Testis (tissue), 2 donors: ENCODE measurements at regions not wholly inside any gene's neighbourhood (a gene's known extent, or its start where the extent isn't known, plus 50 kb on each side); places are given as distances from the start of the nearest gene placed in this dataset.
A peak's percentile ranks its signal among the peaks of the same experiment; 100 is the strongest.

Experiments used
- DNase-seq: peaks from one replicate; pipeline ENCODE4 v3.0.0-alpha.2; 2019
- H3K27ac ChIP-seq, 2 donors: fragments of 200-600 bp; sonication (generic); one replicate each; pipeline ENCODE4 v1.5.1; 2019
- H3K27me3 ChIP-seq: fragments of 200-600 bp; sonication (generic); one replicate; pipeline ENCODE4 v1.5.1; 2019
- H3K36me3 ChIP-seq: fragments of 200-600 bp; sonication (generic); one replicate; pipeline ENCODE4 v1.5.1; 2017; ENCODE audit warnings: low read depth; ENCODE audit errors: missing control alignments
- H3K4me1 ChIP-seq: fragments of 200-600 bp; sonication (generic); one replicate; pipeline ENCODE4 v1.5.1; 2019
- H3K4me3 ChIP-seq, 2 donors: fragments of 200-600 bp; sonication (generic); one replicate each; pipeline ENCODE4 v1.5.1; 2017 to 2019
- H3K9me3 ChIP-seq: fragments of 200-600 bp; sonication (generic); one replicate; pipeline ENCODE4 v1.5.1; 2017
- POLR2A ChIP-seq: fragments of 450-650 bp; IDR thresholded peaks from one replicate; pipeline ENCODE4 v1.6.1; 2017; ENCODE audit warnings: antibody characterized with exemption, mild to moderate bottlenecking, moderate library complexity
- WGBS, 2 donors: methylation state at CpG; one replicate each; pipeline ENCODE4 v1.1.5; 2018; 5-methylcytosine and 5-hydroxymethylcytosine counted together
- intact Hi-C: fragments of 100-400 bp; cut with DNase I; formaldehyde crosslinking; loops from one replicate; pipeline ENCODE4 v1.15.1; 2023; ENCODE audit warnings: low total_unique reads
- TF ChIP-seq, protein P1 (sequence below), 3 experiments: fragments of 450-650 bp in 2 of 3; fragments of 200-600 bp in 1 of 3; sonication (generic) in 1 of 3; IDR thresholded peaks; one replicate each; pipeline ENCODE4 v1.5.1; 2016 to 2019; ENCODE audit warnings: antibody characterized with exemption in 3 of 3, mild to moderate bottlenecking in 2 of 3, moderate library complexity in 1 of 3

DNA sequence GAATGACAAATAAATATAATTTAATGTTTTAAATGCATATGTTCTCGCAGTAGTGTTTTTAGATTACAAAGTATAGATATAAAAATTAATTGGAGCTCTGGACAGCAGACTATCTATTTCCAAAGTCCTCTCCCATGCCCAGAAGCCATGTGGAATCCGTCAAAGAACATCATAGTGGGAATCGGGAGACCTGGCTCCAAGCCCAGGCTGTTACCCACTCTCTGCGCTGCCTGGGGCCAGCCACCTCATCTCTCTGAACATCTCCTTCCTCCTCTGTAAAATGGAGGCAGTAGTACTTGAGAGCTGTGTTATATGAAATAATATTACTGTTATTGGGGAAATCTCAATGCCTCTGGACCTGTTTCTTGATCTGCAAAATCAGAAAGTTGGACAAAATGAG is 58.1 kb upstream of the SLC30A5 start:
- no peak for DNase-seq
- Histone ChIP-seq H3K4me3 (no peak overlapping the region), H3K36me3 (no peaks in the 10 kb centered on the region), H3K27ac (no peak overlapping the region), H3K4me1 (no peaks in the 10 kb centered on the region), H3K27me3 (no peaks in the 10 kb centered on the region), H3K9me3 (no peaks in the 10 kb centered on the region)
- intact Hi-C loops, result no loop called here
- TF ChIP-seq POLR2A, result no peak
- TF ChIP-seq, protein P1, sequence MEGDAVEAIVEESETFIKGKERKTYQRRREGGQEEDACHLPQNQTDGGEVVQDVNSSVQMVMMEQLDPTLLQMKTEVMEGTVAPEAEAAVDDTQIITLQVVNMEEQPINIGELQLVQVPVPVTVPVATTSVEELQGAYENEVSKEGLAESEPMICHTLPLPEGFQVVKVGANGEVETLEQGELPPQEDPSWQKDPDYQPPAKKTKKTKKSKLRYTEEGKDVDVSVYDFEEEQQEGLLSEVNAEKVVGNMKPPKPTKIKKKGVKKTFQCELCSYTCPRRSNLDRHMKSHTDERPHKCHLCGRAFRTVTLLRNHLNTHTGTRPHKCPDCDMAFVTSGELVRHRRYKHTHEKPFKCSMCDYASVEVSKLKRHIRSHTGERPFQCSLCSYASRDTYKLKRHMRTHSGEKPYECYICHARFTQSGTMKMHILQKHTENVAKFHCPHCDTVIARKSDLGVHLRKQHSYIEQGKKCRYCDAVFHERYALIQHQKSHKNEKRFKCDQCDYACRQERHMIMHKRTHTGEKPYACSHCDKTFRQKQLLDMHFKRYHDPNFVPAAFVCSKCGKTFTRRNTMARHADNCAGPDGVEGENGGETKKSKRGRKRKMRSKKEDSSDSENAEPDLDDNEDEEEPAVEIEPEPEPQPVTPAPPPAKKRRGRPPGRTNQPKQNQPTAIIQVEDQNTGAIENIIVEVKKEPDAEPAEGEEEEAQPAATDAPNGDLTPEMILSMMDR (IDR thresholded peaks at IDR 0.05), result no peak
- 55 to 60% methylated on average over 4 of the region's 4 CpGs for WGBS, 2 donors

DNA sequence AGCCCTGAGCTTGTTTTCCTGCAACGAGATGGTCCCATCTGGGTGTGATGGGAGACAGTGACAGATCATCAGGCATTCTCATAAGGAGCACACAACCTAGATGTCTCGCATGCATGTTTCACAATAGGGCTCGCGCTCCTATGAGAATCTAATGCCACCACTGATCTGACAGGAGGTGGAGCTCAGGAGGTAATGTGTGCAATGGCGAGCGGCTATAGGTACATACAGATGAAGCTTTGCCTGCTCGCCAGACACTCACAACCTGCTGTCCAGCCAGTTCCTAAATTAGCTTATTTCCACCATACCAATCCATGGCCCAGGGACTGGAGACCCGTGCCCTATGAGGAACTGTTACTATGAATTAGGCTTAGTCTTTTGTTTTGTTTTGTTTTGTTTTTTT is 55.3 kb upstream of the SLC30A5 start:
- no peaks in the 10 kb centered on the region for H3K36me3 ChIP-seq
- no peak overlapping the region for H3K27ac ChIP-seq
- H3K27me3 ChIP-seq, result no peaks in the 10 kb centered on the region
- DNase-seq, result no peak
- intact Hi-C loops, result no loop called here
- no peaks in the 10 kb centered on the region for H3K4me1 ChIP-seq
- TF ChIP-seq POLR2A, result no peak
- TF ChIP-seq, protein P1 (IDR thresholded peaks at IDR 0.05), result no peak
- no peaks in the 10 kb centered on the region for H3K9me3 ChIP-seq
- 91 to 96% methylated on average over 8 of the region's 8 CpGs for WGBS, 2 donors
- H3K4me3 ChIP-seq, result no peak overlapping the region

DNA sequence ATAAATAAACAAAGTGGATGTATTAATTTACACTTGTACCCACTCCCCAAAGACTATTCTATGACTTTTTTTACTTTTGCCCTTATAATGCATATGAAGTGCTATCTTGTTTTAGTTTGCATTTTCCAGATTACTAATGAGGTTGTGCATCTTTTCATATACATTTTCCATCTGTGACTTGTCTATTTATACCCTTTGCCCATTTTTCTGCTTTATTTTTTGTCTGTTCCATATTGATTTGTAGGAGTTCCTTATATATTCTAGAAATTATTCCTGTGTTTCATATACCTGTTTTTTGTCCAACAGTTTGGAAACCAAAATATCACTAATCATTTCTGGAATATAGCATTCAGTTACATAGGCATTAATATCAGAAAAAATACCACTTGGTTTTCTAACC is 54.0 kb upstream of the SLC30A5 start:
- Histone ChIP-seq H3K9me3 (no peaks in the 10 kb centered on the region), H3K27ac (no peak overlapping the region), H3K4me1 (no peaks in the 10 kb centered on the region), H3K36me3 (no peaks in the 10 kb centered on the region), H3K4me3 (no peak overlapping the region), H3K27me3 (no peaks in the 10 kb centered on the region)
- DNase-seq, result no peak
- TF ChIP-seq, protein P1 (IDR thresholded peaks at IDR 0.05), result no peak
- no peak for TF ChIP-seq POLR2A
- intact Hi-C loops, result no loop called here

DNA sequence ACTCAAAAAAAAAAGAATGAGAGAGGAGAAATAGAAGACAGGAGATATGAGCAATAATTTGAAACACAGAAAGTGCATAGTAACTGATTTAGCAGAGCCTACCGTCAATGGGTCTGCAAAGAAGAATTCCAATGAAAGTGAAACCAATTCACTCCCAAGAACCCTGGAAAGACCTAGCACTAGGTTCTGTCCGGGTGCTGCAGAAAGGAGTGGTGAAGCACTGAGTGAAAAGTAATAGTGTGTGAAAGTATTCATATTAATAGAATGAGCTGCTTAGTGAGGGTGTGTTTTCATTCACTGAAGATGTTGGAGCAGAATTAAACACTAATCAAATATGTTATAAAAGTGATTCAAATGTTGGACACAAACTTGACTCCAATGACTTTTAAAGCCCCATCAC is 51.3 kb upstream of the SLC30A5 start:
- WGBS, 2 donors, result 11 to 14% methylated on average over 2 of the region's 2 CpGs
- TF ChIP-seq, protein P1 (IDR thresholded peaks at IDR 0.05), result no peak
- no peak for TF ChIP-seq POLR2A
- Histone ChIP-seq H3K4me1 (no peaks in the 10 kb centered on the region), H3K36me3 (no peaks in the 10 kb centered on the region), H3K4me3 (peak overlapping the region in 1 of 2 donors; percentile 64), H3K27ac (peak overlapping the region; percentile 7 to 83), H3K27me3 (no peaks in the 10 kb centered on the region), H3K9me3 (no peaks in the 10 kb centered on the region)
- no peak for DNase-seq
- intact Hi-C loops, result no loop called here

DNA sequence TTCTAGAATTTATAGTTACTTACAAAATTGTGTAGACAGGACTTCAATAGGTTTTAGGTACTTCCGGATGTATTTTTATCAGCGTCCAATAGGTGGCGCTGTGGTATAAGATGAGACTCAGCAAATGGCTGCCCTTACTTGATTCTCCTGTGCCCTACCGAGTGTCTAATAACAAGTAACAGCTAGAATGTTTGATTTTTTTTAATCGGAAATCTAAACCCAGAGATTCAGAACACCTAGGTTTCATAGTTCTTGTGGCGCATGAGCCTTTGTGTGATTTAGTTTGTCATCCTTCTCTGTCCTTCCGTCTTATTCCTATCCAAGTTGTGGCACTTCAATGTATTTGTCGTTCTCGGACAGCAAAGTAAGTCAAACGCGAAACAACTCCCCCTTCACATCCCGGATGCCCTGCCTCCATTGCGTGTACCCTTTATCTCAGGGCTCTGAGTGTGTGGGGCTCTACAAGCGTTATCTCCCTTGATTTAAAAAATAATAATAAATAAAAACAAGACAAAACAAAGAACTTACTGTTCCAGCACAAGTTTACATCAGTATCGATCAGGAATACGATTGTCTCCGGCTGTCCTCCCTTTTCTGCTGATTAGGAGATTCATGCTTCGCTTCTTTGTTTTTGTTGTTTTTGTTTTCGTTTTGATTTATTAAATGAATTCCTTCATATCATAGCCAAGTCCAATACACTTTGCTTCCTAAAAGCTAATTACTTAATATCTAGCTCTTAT is 50.7 kb upstream of the SLC30A5 start:
- 1 to 2% methylated on average over 19 of the region's 19 CpGs for WGBS, 2 donors
- intact Hi-C loops, result no loop called here

More for the DNA sequence above, 50.7 kb upstream of the SLC30A5 start:
- no peaks in the 10 kb centered on the region for H3K27me3 ChIP-seq
- peak overlapping the region; percentile 55 to 64 for H3K4me3 ChIP-seq
- peak overlapping the region; percentile 82 to 83 for H3K27ac ChIP-seq
- no peaks in the 10 kb centered on the region for H3K4me1 ChIP-seq
- no peaks in the 10 kb centered on the region for H3K36me3 ChIP-seq
- peak; percentile 89 for DNase-seq
- TF ChIP-seq, protein P1 (IDR thresholded peaks at IDR 0.05), result peak; percentile 92 to 96 (median 94)
- TF ChIP-seq POLR2A, result no peak
- no peaks in the 10 kb centered on the region for H3K9me3 ChIP-seq
